ENCODE measurements at regions not wholly inside any gene's neighbourhood (a gene's known extent, or its start where the extent isn't known, plus 50 kb on each side); places are given as distances from the start of the nearest gene placed in this dataset.

GRCh38 chrX:116827063-116827462, 364.3 kb upstream of the CT83 start:
- no peak overlapping the region for H3K4me3 ChIP-seq
- TF ChIP-seq CTCF (IDR thresholded peaks at IDR 0.05; ENCODE audit: borderline replicate concordance), result no peak

GRCh38 chrX:116824785-116825184, 362.0 kb upstream of the CT83 start:
- Histone ChIP-seq H3K27me3 (ENCODE audit: low read depth) (no peaks in the 10 kb centered on the region), H3K36me3 (no peaks in the 10 kb centered on the region), H3K4me3 (no peak overlapping the region), H3K27ac (replicated peaks) (no peak overlapping the region), H3K9me3 (replicated peaks) (no peaks in the 10 kb centered on the region), H3K4me1 (no peaks in the 10 kb centered on the region)
- no peak for TF ChIP-seq CTCF (IDR thresholded peaks at IDR 0.05; ENCODE audit: borderline replicate concordance)
- DNase-seq, result no peak
- intact Hi-C loops (cut with micrococcal nuclease), result no loop called here

More at GRCh38 chrX:116827063-116827462, 364.3 kb upstream of the CT83 start:
- Histone ChIP-seq H3K27me3 (ENCODE audit: low read depth) (no peaks in the 10 kb centered on the region), H3K9me3 (replicated peaks) (no peaks in the 10 kb centered on the region), H3K4me1 (no peaks in the 10 kb centered on the region), H3K27ac (replicated peaks) (no peak overlapping the region), H3K36me3 (no peaks in the 10 kb centered on the region)
- no peak for DNase-seq
- intact Hi-C loops (cut with micrococcal nuclease), result no loop called here

- no peak for TF ChIP-seq CTCF (IDR thresholded peaks at IDR 0.05; ENCODE audit: borderline replicate concordance)
- no peaks in the 10 kb centered on the region for H3K27me3 ChIP-seq (ENCODE audit: low read depth)
- intact Hi-C loops (cut with micrococcal nuclease), result no loop called here
Observed at GRCh38 chrX:116823677-116824076, 360.9 kb upstream of the CT83 start.

GRCh38 chrX:116806288-116806802, 343.6 kb upstream of the CT83 start:
- Histone ChIP-seq H3K36me3 (no peaks in the 10 kb centered on the region), H3K27ac (replicated peaks) (no peak overlapping the region), H3K9me3 (replicated peaks) (no peaks in the 10 kb centered on the region), H3K4me3 (no peak overlapping the region), H3K27me3 (ENCODE audit: low read depth) (no peaks in the 10 kb centered on the region), H3K4me1 (no peaks in the 10 kb centered on the region)
- TF ChIP-seq CTCF (IDR thresholded peaks at IDR 0.05; ENCODE audit: borderline replicate concordance), result no peak
- intact Hi-C loops (cut with micrococcal nuclease), result no loop called here
- DNase-seq, result no peak

More at GRCh38 chrX:116823677-116824076, 360.9 kb upstream of the CT83 start:
- Histone ChIP-seq H3K27ac (replicated peaks) (no peak overlapping the region), H3K4me1 (no peaks in the 10 kb centered on the region), H3K9me3 (replicated peaks) (no peaks in the 10 kb centered on the region), H3K36me3 (no peaks in the 10 kb centered on the region), H3K4me3 (no peak overlapping the region)
- DNase-seq, result no peak

GRCh38 chrX:116801943-116802342, 339.2 kb upstream of the CT83 start:
- intact Hi-C loops (cut with micrococcal nuclease), result no loop called here
- TF ChIP-seq CTCF (IDR thresholded peaks at IDR 0.05; ENCODE audit: borderline replicate concordance), result no peak
- Histone ChIP-seq H3K4me3 (no peak overlapping the region), H3K36me3 (no peaks in the 10 kb centered on the region), H3K4me1 (no peaks in the 10 kb centered on the region), H3K9me3 (replicated peaks) (no peaks in the 10 kb centered on the region), H3K27me3 (ENCODE audit: low read depth) (no peaks in the 10 kb centered on the region), H3K27ac (replicated peaks) (no peak overlapping the region)
- DNase-seq, result no peak

Data from left ventricle myocardium inferior (tissue), 1 donor.